Ramos (cell line): ENCODE measurements at regions not wholly inside any gene's neighbourhood (a gene's known extent, or its start where the extent isn't known, plus 50 kb on each side); places are given as distances from the start of the nearest gene placed in this dataset.
"Not testable (repeated sequence)": the region's sequence is repeated elsewhere in the genome, so short reads cannot be mapped to it uniquely, and the experiment has no call there.

Source experiments
- in situ Hi-C: fragments of 300-500 bp; cut with MboI; formaldehyde crosslinking; loops from one replicate; pipeline ENCODE4 v1.14.3; 2022; ENCODE audit warnings: low sequenced_read_pairs; ENCODE audit not compliant: unreplicated experiment

DNA sequence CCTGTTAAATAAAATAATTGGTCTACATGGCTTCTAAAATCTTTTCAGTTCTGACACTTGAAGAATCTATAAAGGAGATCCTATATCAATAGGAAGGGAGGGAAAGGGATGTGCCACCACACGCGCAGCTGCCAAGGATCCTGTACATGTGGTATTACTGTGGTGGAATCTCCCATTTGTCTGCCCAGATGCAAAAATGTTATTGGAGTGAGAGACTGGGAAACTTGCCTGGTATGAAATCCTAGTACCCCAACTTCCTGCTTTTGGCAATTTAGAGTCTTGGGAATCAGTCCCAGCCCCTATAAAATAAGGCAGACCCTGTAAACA is 81.9 kb upstream of the PICALM start:
- in situ Hi-C loops, result no loop called here

DNA sequence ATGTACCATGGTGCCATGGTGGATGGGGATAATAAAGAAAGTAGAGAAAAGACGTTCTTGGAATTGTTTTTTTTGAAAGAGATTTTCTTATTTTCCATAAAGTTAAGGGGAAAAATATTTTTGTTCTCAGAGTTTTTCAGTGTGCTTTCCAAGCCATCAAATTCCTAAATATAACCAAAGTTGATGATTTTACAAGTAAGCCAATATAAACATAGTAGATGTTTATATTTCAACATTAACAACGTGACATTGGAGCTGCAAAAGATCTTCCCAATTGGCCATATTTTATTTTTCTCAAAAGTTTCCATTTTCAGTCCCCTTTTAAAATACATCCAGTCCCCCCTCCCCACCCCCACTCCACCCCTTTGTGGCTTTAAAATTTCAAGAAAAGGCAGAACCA is 80.9 kb upstream of the PICALM start:
- in situ Hi-C loops, result no loop called here

DNA sequence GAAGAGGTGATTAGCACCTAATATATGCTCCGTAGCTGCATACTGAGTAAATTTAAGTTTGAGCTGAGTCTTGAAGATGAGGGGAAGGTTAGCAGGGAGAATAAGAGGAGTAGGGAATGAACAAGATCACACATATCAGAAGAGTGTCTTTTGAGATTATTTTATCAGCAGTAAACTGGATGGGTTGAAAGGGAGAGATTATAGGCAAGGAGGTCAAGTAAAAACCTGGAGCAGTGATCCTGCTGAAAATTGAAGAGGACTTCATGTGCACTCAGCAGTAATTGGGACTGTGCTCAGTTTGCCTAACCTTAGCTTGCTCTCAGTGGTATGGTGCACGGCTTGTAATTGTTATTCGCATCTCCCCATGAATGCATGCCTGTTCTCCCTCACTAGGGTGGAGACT is 79.5 kb upstream of the PICALM start:
- in situ Hi-C loops, result no loop called here

DNA sequence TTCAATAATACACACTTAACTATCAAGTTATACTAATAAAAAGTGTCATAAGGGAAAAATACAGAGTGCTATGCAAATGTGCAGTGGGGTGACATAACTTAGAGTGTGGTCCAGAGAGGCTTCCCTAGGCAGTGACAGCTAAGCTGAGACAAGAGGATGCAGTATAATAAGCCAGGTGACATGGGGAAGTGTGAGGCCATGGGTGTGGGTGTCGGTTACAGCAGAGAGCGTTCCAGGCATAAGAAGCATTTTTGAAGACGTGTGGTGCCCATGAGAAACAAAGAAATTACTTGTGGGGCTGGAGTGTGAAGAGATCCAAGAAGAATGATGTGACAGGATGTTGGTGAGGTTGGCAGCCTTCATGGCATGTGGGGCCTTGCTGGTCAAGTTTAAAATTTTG is 78.1 kb upstream of the PICALM start:
- in situ Hi-C loops, result no loop called here

DNA sequence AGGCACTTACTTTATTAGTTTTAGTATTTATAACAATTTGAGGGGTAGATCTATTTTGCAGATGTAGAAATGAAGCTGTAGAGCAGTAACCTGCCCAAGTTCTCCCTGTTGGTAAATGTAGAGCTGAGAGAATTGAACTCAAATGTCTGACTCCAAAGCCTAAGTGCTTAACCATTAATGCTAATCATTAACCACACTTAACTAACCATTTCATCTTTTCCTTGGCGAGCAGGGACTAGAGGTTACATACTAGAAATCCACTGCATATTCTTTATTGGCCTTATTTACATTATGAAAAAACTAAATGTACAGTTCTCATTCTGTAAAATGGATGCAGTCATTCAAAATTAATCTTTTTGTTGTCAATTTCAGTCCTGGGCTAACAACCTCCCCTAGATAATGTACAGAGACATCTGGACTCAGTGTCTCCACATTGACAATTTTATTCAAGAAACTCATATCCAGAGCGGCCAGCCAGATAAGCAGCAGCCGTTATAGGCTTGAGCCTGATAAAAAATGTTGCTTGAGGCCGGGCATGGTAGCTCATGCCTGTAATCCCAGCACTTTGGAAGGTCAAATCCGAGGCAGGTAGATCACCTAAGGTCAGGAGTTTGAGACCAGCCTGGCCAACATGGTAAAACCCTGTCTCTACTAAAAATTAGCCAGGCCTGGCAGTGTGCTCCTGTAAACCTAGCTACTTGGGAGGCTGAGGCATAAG is 76.7 kb upstream of the PICALM start:
- in situ Hi-C loops, result no loop called here

DNA sequence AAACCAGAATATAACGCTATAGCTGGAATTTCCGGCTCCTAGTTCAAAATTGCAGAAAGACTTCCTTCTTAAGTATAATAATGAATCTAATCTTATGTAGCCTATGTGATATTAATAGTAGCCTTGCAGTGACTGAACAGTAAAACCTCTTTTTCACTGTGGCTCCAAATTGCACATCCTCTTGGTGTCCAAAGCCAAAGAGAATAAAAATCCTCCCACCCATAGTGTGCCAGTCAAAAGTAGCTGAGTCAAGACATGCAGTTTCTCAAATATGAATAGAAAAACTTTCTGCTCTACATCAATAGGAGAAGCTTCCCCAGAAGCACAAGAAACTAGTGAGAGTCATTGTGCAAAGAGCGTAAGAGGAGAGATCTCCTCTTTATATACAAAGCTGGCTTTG is 76.0 kb upstream of the PICALM start:
- in situ Hi-C loops, result no loop called here

DNA sequence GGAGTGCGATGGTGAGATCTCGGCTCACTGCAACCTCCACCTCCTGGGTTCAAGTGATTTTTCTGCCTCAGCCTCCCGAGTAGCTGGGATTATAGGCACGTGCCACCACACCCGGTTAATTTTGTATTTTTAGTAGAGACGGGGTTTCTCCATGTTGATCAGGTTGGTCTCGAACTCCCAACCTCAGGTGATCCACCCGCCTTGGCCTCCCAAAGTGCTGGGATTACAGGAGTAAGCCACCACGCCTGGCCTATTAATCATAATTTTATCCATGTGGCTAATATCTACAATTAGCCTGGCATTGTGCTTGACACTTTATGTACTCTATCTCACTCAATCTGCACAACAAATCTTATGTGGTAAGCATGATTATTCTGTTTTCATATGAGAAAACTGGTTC is 75.2 kb upstream of the PICALM start:
- in situ Hi-C loops, result not testable (repeated sequence)

DNA sequence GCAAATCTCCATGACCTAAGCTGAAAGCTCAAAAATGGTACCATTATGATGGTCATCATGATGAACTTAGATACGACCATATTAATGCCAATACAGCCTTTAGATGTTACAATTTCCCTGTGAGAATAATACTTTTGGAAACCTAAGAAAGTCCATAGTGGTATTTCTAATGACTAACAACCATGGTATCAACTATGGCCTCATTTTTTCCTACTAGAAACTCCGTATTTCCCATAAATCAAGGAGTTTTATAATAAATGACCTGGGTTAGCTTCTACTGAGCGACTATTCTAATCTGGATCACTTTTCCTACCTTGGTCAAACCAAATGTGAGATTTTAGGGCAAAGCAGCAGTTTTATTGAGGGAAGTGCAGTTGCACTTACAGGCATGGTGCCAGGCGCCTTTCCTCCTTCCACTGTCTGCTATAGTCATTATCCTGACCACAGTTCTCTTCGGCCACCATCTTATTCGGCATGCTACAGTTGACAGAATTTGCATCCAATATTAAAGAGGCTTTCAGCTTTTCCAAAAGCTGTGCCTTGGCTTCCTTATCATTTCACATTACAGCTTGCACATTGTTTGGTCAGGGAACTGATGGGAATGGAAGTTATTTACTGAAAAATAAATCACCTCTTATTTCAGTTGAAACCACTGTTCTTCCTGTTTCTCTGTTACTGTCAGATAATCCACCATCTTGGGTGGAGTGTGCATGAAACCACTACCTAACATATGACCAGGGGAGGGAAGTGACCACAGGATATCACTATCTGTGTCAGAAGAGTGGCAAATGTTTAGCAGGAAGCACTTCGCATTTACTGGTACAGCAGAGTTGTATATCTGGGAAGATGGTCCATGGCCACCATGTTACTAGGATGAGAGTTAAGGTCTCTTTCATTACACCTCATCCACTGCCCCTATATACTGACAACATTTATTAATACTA is 74.5 kb upstream of the PICALM start:
- in situ Hi-C loops, result no loop called here

DNA sequence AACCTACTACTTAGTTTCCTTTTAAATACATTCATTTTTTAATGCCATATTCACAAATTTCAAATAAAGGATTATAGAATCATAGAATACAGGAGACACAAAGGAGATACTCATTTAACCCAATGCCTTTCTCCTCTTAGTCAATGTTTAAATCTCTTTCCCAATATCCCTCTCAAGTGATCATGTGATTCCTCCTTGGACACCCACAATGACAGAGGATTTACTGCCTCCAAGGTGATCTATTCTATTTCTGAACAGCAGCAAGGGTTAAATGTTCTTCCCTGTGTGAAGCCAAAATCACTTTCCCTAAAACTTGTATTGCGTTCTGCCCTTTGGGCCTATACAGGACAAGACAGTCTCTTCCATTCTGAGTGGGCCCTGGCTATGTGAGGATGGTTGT is 73.3 kb upstream of the PICALM start:
- in situ Hi-C loops, result no loop called here

DNA sequence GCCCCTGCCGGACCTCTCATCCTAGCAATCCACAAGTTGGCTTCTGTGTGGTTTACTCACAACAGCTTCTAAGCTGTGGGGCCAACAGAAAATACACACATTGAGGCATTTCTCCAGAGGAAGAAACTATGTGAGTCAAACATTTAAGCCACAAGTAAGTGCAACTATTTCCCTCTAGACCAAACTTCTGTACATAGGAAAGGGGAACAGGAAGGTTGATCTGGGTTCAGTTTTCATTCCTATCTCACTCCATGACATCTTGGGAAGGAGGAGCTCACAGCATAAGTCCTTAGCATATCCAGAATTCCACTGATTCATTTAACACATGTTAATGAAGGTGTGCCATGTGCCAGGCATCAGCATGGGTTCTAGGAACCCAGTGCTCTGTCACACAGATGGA is 72.8 kb upstream of the PICALM start:
- in situ Hi-C loops, result no loop called here

DNA sequence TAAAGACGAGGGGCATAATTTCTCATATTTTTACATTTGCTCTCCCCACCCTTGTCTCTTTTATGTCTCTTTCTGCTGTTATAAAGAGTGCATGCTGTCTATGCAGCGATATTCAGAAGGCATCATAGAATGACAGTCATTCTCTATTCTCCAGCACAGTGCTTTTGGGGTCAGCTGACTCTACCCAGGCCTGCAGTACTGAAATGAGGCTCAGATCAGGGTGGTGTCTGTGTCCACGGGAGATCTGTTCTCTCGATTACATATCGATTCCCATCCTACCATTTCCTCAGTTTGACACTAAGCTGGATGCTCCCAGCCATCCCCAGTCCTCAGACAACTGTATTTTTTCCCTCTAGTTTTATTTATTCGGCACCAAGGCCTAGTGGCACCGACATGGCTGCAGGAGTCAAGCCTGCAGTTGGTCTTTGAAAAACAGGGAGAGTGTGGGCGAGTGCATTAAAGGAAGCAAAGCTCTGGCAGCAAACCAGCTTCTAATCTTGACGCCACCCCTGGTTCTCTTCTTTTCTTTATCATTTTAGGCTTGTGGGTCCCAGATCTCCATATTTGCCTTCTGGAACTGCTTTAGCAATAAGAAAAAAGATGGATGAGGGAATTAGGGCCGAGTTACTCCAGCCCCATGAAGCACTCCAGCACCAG is 71.6 kb upstream of the PICALM start:
- in situ Hi-C loops, result no loop called here

DNA sequence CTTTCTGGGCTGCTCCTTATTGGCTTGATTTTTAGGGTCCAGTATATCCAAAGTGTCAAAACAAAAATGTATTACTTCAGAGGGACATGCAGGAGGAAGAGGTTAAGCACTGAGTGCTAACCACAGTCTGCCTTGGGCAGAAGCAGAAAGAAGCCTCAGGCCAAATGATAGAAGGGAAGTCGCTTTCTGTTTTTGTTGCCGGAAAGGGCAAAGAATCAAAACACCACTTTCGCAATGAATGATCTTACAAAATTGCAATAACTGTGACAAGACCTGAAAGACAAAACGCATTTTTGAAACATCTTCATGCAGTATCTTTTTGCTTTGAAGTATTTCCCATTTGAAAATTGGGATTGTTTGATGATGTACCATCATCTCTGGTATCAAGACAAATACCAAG is 70.1 kb upstream of the PICALM start:
- in situ Hi-C loops, result no loop called here

DNA sequence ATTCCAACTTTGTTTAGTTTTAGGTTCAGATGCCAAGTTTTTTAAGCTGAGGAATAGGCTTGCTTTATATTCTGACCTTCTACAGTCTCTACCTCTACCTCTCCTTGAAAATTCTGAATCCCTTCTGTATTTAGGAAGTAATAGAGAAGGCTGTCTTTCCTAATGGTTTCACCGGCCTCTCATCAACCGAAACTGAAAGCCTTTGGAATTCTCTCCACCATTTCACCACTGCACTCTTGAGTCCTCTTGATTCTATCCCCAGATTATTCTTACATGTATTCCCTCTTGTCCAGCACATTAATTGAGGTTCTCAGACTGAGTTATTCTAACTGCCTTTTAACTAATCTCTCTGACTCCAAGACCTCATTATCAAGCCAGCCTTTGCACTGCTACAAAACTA is 67.7 kb upstream of the PICALM start:
- in situ Hi-C loops, result no loop called here

DNA sequence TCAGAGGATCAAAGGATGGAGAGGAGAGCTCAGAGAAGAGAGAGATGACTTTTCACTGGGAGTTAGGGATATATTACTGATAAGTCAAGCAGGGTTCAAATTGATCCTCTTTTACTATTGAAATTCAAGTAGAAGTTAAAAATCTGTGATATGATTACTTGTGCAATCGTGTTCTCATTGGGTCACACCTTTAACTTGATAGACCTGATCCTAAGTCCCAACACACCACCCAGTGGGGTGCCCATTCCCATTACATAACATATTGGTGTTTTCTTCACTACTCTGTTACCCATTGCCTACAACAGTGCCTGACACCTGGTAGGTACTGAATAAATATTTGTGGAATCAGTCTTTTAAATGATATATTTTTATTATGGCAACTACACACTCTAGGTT is 66.4 kb upstream of the PICALM start:
- in situ Hi-C loops, result no loop called here

DNA sequence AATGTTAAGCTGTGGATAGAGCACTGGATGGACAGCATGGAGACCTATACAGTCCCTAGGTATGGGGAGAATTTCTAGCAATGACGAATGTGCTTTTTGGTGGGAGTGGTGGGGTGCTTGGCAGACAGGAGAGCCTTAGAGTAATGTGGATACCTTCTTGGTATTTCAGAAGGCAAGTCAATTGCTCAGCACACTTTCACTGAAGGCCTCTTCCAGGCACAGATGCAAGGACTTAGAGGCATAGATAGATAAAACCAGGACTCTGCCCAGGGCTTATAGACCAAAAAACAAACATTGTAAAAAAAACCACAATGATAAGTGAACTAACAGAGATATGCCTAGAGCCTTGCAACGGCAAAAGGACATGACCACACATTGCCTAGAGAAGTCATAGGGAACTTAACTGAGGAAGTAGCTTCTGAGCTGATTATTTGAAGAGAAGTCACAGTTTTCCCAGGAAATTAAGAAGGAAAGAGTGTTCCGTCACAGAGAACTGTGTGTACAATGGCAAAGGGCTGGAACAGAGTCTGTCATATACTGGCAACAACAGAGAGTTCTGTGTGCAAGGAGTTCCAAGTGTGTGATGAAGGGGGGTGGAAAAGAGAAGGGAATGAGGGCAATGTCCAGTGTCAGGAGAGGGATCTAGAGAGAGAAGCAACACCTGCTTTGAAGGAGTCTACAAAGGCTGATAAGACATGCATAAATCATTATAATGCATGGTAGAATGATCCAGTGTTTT is 65.9 kb upstream of the PICALM start:
- in situ Hi-C loops, result no loop called here

DNA sequence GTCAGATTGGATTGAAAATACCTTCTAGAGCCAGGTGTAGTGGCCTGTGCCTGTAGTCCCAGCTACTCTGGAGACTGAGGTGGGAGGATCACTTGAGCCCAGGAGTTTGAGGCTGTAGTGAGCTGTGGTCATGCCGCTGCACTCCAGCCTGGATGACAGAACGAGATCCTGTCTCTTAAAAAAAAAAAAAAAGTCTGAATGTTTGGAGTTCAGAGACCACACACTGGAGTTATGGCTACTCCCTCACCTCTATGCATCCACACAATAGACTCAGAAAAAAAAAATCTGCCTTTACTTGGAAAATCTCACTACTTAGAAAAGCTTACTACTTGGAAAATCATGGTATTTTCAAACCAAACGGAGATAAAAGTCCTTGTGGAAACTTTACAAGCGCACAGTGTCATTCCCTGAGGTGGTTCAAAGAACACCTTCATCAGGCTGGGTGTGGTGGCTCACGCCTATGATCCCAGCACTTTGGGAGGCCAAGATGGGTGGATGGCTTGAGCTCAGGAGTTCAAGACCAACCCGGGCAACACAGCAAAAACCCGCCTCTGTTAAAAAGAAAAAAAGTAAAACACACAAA is 63.9 kb upstream of the PICALM start:
- in situ Hi-C loops, result no loop called here

DNA sequence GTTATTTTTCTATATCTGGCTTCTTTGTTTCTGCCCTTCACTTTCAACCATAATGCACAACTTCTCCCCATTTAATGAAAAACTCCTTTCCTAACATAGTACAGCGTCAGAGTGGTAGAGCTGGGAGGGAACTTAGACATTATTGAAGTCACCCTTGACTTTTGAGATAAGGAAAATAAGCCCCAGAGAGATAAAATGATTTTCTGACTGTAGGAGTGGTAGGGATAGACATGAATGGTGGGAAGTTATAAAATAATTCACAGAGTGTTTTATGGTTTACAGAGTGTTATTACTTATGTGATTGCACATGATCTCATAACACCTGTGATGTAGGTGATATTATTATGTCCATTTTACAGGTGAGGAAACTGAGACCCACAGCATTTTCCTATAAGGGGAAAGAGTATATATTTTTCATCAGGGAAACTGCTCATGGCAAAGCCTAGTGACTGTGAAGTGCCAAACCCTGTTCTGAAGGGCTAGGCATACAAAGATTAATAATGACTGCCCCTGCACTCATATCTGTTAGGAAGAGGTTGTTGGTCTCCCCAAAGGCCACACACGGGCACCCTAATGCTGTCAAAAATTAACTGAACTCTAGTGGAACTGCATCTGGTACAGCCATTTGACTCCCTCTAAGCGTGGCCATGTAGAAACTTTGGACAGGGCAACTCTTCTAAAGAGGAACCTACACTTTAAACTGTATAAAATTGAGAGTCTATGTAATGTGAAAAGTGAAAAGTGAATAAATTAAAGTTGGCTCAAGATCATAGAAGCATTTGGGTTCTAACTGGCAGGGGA is 61.1 kb upstream of the PICALM start:
- in situ Hi-C loops, result no loop called here

DNA sequence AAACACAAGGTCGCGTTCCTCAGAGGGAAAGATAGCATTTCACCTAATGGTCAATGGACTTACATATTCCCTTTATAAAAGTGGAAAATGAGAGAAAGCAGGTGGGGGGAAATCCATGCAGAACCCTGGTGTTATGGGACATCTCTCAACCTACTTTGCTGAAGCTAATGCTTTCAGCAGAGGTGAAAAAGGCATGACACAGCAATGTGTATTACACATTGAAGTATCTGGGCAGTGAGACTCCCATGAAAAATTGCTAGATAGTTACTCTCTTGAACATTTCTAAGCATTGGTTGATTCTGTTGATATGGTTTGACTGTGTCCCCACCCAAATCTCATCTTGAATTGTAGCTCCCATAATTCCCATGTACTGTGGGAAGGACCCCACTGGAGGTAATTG is 60.0 kb upstream of the PICALM start:
- in situ Hi-C loops, result no loop called here

DNA sequence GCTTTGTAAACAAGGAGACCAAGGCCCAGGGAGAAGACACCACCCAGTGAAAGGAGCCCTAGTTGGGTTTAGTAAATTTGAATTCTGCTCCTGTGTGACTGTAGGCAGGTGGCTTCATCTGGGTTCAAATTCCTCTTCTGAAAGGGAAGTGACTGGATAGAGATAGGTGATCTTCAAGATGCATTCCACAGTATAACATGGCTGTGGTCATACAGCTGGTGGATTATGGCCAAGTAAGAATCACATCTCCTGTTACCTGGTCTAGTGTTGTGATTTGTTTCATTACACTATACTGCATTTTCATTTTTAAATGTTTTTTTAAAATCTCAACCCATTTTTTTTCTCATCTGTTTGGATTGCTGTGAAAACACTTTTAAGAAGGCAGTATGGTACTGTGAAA is 58.0 kb upstream of the PICALM start:
- in situ Hi-C loops, result no loop called here
